ENCODE measurements at regions not wholly inside any gene's neighbourhood (a gene's known extent, or its start where the extent isn't known, plus 50 kb on each side); places are given as distances from the start of the nearest gene placed in this dataset.

DNA sequence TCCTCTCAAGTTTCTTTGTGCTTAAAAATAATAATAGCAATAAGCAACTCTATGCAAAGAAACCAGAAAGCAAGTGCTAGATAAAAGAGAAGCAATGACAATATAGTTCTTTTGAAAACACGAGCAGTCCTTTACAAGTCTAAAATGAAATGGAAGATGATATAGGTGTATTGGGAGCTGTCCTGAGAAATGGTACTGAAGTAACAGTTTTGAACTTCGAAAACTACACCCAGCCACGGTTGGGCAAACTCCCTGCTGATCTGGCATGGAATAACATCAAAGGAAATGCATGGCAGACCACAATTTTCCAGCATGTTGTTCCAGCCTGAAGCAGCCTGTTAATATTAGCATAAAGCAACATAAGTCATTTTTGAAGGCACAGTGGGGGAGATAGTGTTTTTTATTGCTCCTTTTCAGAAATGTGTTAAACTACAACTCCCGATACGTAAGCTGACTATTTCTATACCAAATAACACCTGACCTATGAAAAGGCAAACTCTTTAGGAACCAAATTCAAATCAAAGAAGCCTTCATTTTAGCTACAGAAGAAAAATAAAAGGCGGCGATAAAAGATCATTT lies 596.1 kb upstream of the KLHL29 start:
- no peaks in the 10 kb centered on the region for H3K27me3 ChIP-seq (ENCODE audit: control insufficient read depth, insufficient read depth, low read length)
- no peaks in the 10 kb centered on the region for H3K36me3 ChIP-seq (ENCODE audit: control insufficient read depth, insufficient read depth, low read length)
- no peak for DNase-seq (ENCODE audit: low read depth)
- H3K4me3 ChIP-seq (ENCODE audit: low read depth, low read length) = no peak overlapping the region
- TF ChIP-seq, protein P1, sequence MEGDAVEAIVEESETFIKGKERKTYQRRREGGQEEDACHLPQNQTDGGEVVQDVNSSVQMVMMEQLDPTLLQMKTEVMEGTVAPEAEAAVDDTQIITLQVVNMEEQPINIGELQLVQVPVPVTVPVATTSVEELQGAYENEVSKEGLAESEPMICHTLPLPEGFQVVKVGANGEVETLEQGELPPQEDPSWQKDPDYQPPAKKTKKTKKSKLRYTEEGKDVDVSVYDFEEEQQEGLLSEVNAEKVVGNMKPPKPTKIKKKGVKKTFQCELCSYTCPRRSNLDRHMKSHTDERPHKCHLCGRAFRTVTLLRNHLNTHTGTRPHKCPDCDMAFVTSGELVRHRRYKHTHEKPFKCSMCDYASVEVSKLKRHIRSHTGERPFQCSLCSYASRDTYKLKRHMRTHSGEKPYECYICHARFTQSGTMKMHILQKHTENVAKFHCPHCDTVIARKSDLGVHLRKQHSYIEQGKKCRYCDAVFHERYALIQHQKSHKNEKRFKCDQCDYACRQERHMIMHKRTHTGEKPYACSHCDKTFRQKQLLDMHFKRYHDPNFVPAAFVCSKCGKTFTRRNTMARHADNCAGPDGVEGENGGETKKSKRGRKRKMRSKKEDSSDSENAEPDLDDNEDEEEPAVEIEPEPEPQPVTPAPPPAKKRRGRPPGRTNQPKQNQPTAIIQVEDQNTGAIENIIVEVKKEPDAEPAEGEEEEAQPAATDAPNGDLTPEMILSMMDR (IDR thresholded peaks at IDR 0.05; ENCODE audit: insufficient read depth, low read length, poor library complexity, severe bottlenecking) = no peak

DNA sequence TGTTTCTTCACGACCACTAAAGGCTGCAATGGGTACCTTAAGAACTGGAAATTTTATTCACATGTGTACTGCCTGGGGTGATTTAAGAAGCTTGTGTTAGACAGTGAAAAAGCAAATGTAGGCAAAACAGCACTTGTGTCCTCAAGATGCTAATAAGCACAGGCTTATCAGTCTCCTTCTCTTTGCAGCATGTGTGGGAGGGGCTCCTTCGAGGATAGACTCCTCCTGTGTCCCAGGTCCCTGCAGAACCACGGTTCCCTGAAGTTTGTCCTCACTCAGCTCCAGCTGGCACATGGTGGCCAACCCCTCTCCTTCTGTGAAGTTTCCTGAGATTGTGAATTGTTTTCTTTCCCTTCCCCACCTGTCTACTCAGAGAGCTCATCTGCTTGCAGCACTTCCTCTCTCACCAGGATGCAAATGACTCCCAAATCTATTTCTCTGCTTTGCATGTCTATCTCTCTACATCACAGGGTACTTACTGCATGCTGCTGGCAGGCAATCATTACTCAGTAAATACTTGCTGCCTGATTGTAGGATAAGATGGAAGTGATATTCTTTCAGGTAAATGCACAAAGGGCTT lies 589.6 kb upstream of the KLHL29 start:
- H3K36me3 ChIP-seq (ENCODE audit: control insufficient read depth, insufficient read depth, low read length) = no peaks in the 10 kb centered on the region
- no peak overlapping the region for H3K4me3 ChIP-seq (ENCODE audit: low read depth, low read length)
- TF ChIP-seq, protein P1 (IDR thresholded peaks at IDR 0.05; ENCODE audit: insufficient read depth, low read length, poor library complexity, severe bottlenecking) = no peak
- no peak for DNase-seq (ENCODE audit: low read depth)
- H3K27me3 ChIP-seq (ENCODE audit: control insufficient read depth, insufficient read depth, low read length) = no peaks in the 10 kb centered on the region

DNA sequence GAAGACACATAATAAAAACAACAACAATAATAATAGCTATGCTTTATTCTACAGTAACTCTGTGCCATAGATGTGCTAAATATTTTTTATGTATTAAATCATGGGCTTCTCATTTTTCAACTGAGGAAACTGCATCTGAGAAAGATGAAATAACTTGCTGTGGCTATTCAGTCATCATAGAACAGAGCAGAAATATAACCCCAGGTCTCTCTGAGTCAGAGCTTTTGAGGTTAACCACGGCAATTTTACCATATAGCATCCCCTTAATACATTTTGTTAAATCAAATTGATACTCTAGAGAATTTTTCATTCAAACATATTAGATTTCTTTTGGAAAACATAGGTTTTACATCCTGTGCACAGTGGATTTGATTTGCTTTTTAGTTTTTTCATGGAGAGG lies 586.6 kb upstream of the KLHL29 start:
- Histone ChIP-seq H3K36me3 (ENCODE audit: control insufficient read depth, insufficient read depth, low read length) (no peaks in the 10 kb centered on the region), H3K4me3 (ENCODE audit: low read depth, low read length) (no peak overlapping the region), H3K27me3 (ENCODE audit: control insufficient read depth, insufficient read depth, low read length) (peaks cover 2% of the 10 kb centered on the region)
- DNase-seq (ENCODE audit: low read depth) = no peak
- TF ChIP-seq, protein P1 (IDR thresholded peaks at IDR 0.05; ENCODE audit: insufficient read depth, low read length, poor library complexity, severe bottlenecking) = no peak

DNA sequence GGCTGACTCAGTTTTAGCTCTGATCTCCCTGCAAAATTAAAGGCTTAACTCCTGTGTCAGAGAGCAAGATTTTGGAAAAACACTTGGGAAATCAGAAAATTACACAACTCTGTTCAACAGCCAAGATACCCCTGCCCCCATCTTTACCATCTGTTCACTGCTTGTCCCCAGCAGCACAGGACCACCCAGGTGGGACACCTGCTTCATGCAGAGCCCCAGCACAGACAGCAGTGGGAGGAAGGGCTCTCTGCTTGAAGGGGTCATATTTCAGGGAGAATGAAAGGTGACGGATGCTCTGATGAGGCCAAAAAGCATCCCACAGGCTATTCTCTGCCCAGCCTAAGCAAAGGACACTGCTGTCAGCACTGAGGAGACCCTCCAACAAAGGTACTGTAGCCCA lies 584.6 kb upstream of the KLHL29 start:
- Histone ChIP-seq H3K4me3 (ENCODE audit: low read depth, low read length) (no peak overlapping the region), H3K27me3 (ENCODE audit: control insufficient read depth, insufficient read depth, low read length) (peaks cover 2% of the 10 kb centered on the region), H3K36me3 (ENCODE audit: control insufficient read depth, insufficient read depth, low read length) (no peaks in the 10 kb centered on the region)
- TF ChIP-seq, protein P1 (IDR thresholded peaks at IDR 0.05; ENCODE audit: insufficient read depth, low read length, poor library complexity, severe bottlenecking) = no peak
- DNase-seq (ENCODE audit: low read depth) = no peak

DNA sequence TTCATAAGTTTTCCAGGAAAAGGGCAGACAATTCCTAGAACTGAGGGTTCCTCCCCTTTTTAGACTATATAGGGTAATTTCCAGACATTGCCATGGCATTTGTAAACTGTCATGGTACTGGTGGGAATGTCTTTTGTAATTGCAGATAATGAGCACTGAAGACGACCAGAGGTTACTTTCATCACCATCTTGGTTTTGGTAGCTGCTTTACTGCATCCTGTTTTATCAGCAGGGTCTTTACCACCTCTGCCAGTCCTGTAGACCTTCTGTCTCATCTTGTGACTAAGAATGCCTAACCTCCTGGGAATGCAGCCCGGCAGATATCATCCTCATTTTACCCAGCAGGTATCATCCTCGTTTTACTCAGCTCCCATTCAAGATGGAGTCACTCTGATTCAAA lies 583.9 kb upstream of the KLHL29 start:
- TF ChIP-seq, protein P1 (IDR thresholded peaks at IDR 0.05; ENCODE audit: insufficient read depth, low read length, poor library complexity, severe bottlenecking) = no peak
- Histone ChIP-seq H3K36me3 (ENCODE audit: control insufficient read depth, insufficient read depth, low read length) (no peaks in the 10 kb centered on the region), H3K4me3 (ENCODE audit: low read depth, low read length) (no peak overlapping the region), H3K27me3 (ENCODE audit: control insufficient read depth, insufficient read depth, low read length) (peaks cover 2% of the 10 kb centered on the region)
- no peak for DNase-seq (ENCODE audit: low read depth)

DNA sequence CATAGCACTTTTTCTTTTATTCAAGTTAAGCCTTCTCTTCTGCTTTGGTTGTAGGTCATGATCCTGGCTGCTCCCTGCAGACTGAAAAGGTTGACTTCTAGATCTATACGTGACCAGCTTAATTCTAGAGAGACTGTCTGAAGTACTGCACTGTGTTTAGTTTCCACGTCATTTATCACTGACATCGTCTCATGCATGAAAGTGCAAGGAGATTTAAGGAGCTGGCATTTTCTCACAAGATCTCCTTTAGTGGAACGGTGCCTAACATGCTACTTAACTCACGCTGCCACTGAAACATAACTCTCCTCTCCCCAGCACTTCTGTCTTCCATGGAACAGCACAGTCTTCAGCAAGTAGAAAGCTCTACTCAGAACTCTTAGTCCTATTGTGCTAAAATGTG lies 583.0 kb upstream of the KLHL29 start:
- no peak overlapping the region for H3K4me3 ChIP-seq (ENCODE audit: low read depth, low read length)
- no peaks in the 10 kb centered on the region for H3K36me3 ChIP-seq (ENCODE audit: control insufficient read depth, insufficient read depth, low read length)
- DNase-seq (ENCODE audit: low read depth) = no peak
- peaks cover 2% of the 10 kb centered on the region for H3K27me3 ChIP-seq (ENCODE audit: control insufficient read depth, insufficient read depth, low read length)
- TF ChIP-seq, protein P1 (IDR thresholded peaks at IDR 0.05; ENCODE audit: insufficient read depth, low read length, poor library complexity, severe bottlenecking) = no peak

All from kidney epithelial cell (primary cell).